D721Med (cell line): ENCODE measurements at regions not wholly inside any gene's neighbourhood (a gene's known extent, or its start where the extent isn't known, plus 50 kb on each side); places are given as distances from the start of the nearest gene placed in this dataset.

Source experiments
- DNase-seq: peaks from one replicate; pipeline ENCODE4 v3.0.0; 2011; ENCODE audit warnings: low spot score; ENCODE audit not compliant: insufficient read length
- FAIRE-seq: peaks from 2 replicates; lab custom pipeline; 2011; peaks lifted over from hg19 to GRCh38; lab: Jason Lieb, UNC
- CTCF ChIP-seq: IDR thresholded peaks from 2 replicates; pipeline ENCODE4 v1.5.1; 2012; ENCODE audit warnings: mild to moderate bottlenecking, control low read depth; ENCODE audit not compliant: insufficient read depth; ENCODE audit errors: missing control alignments

GRCh38 chr15:29424118-29424517 lies 154.5 kb upstream of the NSMCE3 start:
- DNase-seq (no peak), FAIRE-seq (no peak)

GRCh38 chr15:29422606-29423005 lies 153.0 kb upstream of the NSMCE3 start:
- no peak for DNase-seq
- no peak for FAIRE-seq
- TF ChIP-seq CTCF = no peak

More at GRCh38 chr15:29424118-29424517, 154.5 kb upstream of the NSMCE3 start:
- TF ChIP-seq CTCF = no peak

- no peak for FAIRE-seq
- no peak for TF ChIP-seq CTCF
- no peak for DNase-seq
Measured at GRCh38 chr15:29420188-29420587, 150.6 kb upstream of the NSMCE3 start.

GRCh38 chr15:29418931-29419330 lies 149.3 kb upstream of the NSMCE3 start:
- no peak for FAIRE-seq
- TF ChIP-seq CTCF = no peak
- DNase-seq = no peak

GRCh38 chr15:29418178-29418577 lies 148.6 kb upstream of the NSMCE3 start:
- FAIRE-seq = no peak
- no peak for DNase-seq

GRCh38 chr15:29411299-29411698 lies 141.7 kb upstream of the NSMCE3 start:
- DNase-seq = no peak
- no peak for FAIRE-seq
- no peak for TF ChIP-seq CTCF

More at GRCh38 chr15:29418178-29418577, 148.6 kb upstream of the NSMCE3 start:
- TF ChIP-seq CTCF = no peak

GRCh38 chr15:29410338-29410737 lies 140.7 kb upstream of the NSMCE3 start:
- no peak for FAIRE-seq
- DNase-seq = no peak
- TF ChIP-seq CTCF = no peak
